ENCODE measurements at regions not wholly inside any gene's neighbourhood (a gene's known extent, or its start where the extent isn't known, plus 50 kb on each side); places are given as distances from the start of the nearest gene placed in this dataset.

- Histone ChIP-seq H3K4me3 (ENCODE audit: low read length) (no peak overlapping the region), H3K9me3 (ENCODE audit: insufficient read depth, low read depth, low read length) (no peaks in the 10 kb centered on the region; the same call in 1 of the 2 replicates), H3K27me3 (ENCODE audit: insufficient read depth, low read length) (no peaks in the 10 kb centered on the region), H3K27ac (ENCODE audit: low read depth, low read length) (no peak overlapping the region), H3K36me3 (ENCODE audit: insufficient read depth, low read length) (no peaks in the 10 kb centered on the region), H3K9ac (ENCODE audit: low read depth, low read length) (no peak overlapping the region), H3K4me1 (ENCODE audit: insufficient read depth, low read length) (no peaks in the 10 kb centered on the region)
- 93% methylated on average over 5 of the region's 5 CpGs for WGBS
Observed at GRCh38 chr4:178322524-178323183, 880.4 kb upstream of the AGA start.

- Histone ChIP-seq H3K27me3 (ENCODE audit: insufficient read depth, low read length) (no peaks in the 10 kb centered on the region), H3K9me3 (ENCODE audit: insufficient read depth, low read depth, low read length) (0 out of 2 replicates have a peak, but pooled peaks cover 6% of the 10 kb centered on the region), H3K4me1 (ENCODE audit: insufficient read depth, low read length) (no peaks in the 10 kb centered on the region), H3K36me3 (ENCODE audit: insufficient read depth, low read length) (no peaks in the 10 kb centered on the region), H3K9ac (ENCODE audit: low read depth, low read length) (no peak overlapping the region), H3K4me3 (ENCODE audit: low read length) (no peak overlapping the region), H3K27ac (ENCODE audit: low read depth, low read length) (no peak overlapping the region)
- WGBS = 91% methylated on average over 3 of the region's 3 CpGs
Observed at GRCh38 chr4:178329226-178329872, 887.1 kb upstream of the AGA start.

GRCh38 chr4:178333355-178333754 lies 891.1 kb upstream of the AGA start:
- no peaks in the 10 kb centered on the region for H3K4me1 ChIP-seq (ENCODE audit: insufficient read depth, low read length)
- WGBS = 100% methylated on average over 2 of the region's 4 CpGs
- no peaks in the 10 kb centered on the region for H3K27me3 ChIP-seq (ENCODE audit: insufficient read depth, low read length)
- H3K9me3 ChIP-seq (ENCODE audit: insufficient read depth, low read depth, low read length) = 0 out of 2 replicates have a peak, but pooled peaks cover 6% of the 10 kb centered on the region
- H3K4me3 ChIP-seq (ENCODE audit: low read length) = no peak overlapping the region
- no peak overlapping the region for H3K9ac ChIP-seq (ENCODE audit: low read depth, low read length)
- no peaks in the 10 kb centered on the region for H3K36me3 ChIP-seq (ENCODE audit: insufficient read depth, low read length)
- H3K27ac ChIP-seq (ENCODE audit: low read depth, low read length) = no peak overlapping the region

- Histone ChIP-seq H3K9me3 (ENCODE audit: insufficient read depth, low read depth, low read length) (no peaks in the 10 kb centered on the region), H3K4me1 (ENCODE audit: insufficient read depth, low read length) (no peaks in the 10 kb centered on the region), H3K9ac (ENCODE audit: low read depth, low read length) (no peak overlapping the region), H3K27ac (ENCODE audit: low read depth, low read length) (no peak overlapping the region), H3K27me3 (ENCODE audit: insufficient read depth, low read length) (no peaks in the 10 kb centered on the region), H3K4me3 (ENCODE audit: low read length) (no peak overlapping the region), H3K36me3 (ENCODE audit: insufficient read depth, low read length) (no peaks in the 10 kb centered on the region)
Observed at GRCh38 chr4:178339769-178340168, 897.5 kb upstream of the AGA start.

- Histone ChIP-seq H3K36me3 (ENCODE audit: insufficient read depth, low read length) (no peaks in the 10 kb centered on the region), H3K9ac (ENCODE audit: low read depth, low read length) (no peak overlapping the region), H3K27me3 (ENCODE audit: insufficient read depth, low read length) (no peaks in the 10 kb centered on the region), H3K27ac (ENCODE audit: low read depth, low read length) (no peak overlapping the region), H3K4me1 (ENCODE audit: insufficient read depth, low read length) (no peaks in the 10 kb centered on the region), H3K9me3 (ENCODE audit: insufficient read depth, low read depth, low read length) (no peaks in the 10 kb centered on the region), H3K4me3 (ENCODE audit: low read length) (no peak overlapping the region)
- WGBS = 93% methylated on average over 7 of the region's 7 CpGs
Observed at GRCh38 chr4:178340468-178340867, 898.2 kb upstream of the AGA start.

- Histone ChIP-seq H3K9me3 (ENCODE audit: insufficient read depth, low read depth, low read length) (no peaks in the 10 kb centered on the region), H3K36me3 (ENCODE audit: insufficient read depth, low read length) (no peaks in the 10 kb centered on the region), H3K27me3 (ENCODE audit: insufficient read depth, low read length) (no peaks in the 10 kb centered on the region), H3K4me1 (ENCODE audit: insufficient read depth, low read length) (no peaks in the 10 kb centered on the region), H3K4me3 (ENCODE audit: low read length) (no peak overlapping the region), H3K27ac (ENCODE audit: low read depth, low read length) (no peak overlapping the region), H3K9ac (ENCODE audit: low read depth, low read length) (no peak overlapping the region)
Observed at GRCh38 chr4:178344096-178344495, 901.9 kb upstream of the AGA start.

- Histone ChIP-seq H3K4me3 (ENCODE audit: low read length) (no peak overlapping the region), H3K4me1 (ENCODE audit: insufficient read depth, low read length) (no peaks in the 10 kb centered on the region), H3K9ac (ENCODE audit: low read depth, low read length) (no peak overlapping the region), H3K27me3 (ENCODE audit: insufficient read depth, low read length) (no peaks in the 10 kb centered on the region), H3K27ac (ENCODE audit: low read depth, low read length) (no peak overlapping the region), H3K9me3 (ENCODE audit: insufficient read depth, low read depth, low read length) (no peaks in the 10 kb centered on the region), H3K36me3 (ENCODE audit: insufficient read depth, low read length) (no peaks in the 10 kb centered on the region)
Observed at GRCh38 chr4:178347111-178347510, 904.9 kb upstream of the AGA start.

- no peak overlapping the region for H3K27ac ChIP-seq (ENCODE audit: low read depth, low read length)
- H3K4me1 ChIP-seq (ENCODE audit: insufficient read depth, low read length) = no peaks in the 10 kb centered on the region
- H3K9me3 ChIP-seq (ENCODE audit: insufficient read depth, low read depth, low read length) = no peaks in the 10 kb centered on the region
- no peak overlapping the region for H3K9ac ChIP-seq (ENCODE audit: low read depth, low read length)
- 99% methylated on average over 4 of the region's 4 CpGs for WGBS
- no peaks in the 10 kb centered on the region for H3K27me3 ChIP-seq (ENCODE audit: insufficient read depth, low read length)
- no peak overlapping the region for H3K4me3 ChIP-seq (ENCODE audit: low read length)
- H3K36me3 ChIP-seq (ENCODE audit: insufficient read depth, low read length) = no peaks in the 10 kb centered on the region
Observed at GRCh38 chr4:178349601-178350000, 907.4 kb upstream of the AGA start.

GRCh38 chr4:178351185-178351584 lies 908.9 kb upstream of the AGA start:
- no peaks in the 10 kb centered on the region for H3K4me1 ChIP-seq (ENCODE audit: insufficient read depth, low read length)
- no peaks in the 10 kb centered on the region for H3K36me3 ChIP-seq (ENCODE audit: insufficient read depth, low read length)
- H3K27me3 ChIP-seq (ENCODE audit: insufficient read depth, low read length) = no peaks in the 10 kb centered on the region
- H3K9ac ChIP-seq (ENCODE audit: low read depth, low read length) = no peak overlapping the region
- H3K27ac ChIP-seq (ENCODE audit: low read depth, low read length) = no peak overlapping the region
- no peaks in the 10 kb centered on the region for H3K9me3 ChIP-seq (ENCODE audit: insufficient read depth, low read depth, low read length)
- H3K4me3 ChIP-seq (ENCODE audit: low read length) = no peak overlapping the region

GRCh38 chr4:178356725-178357124 lies 914.5 kb upstream of the AGA start:
- Histone ChIP-seq H3K36me3 (ENCODE audit: insufficient read depth, low read length) (no peaks in the 10 kb centered on the region), H3K27me3 (ENCODE audit: insufficient read depth, low read length) (no peaks in the 10 kb centered on the region), H3K4me3 (ENCODE audit: low read length) (no peak overlapping the region), H3K27ac (ENCODE audit: low read depth, low read length) (no peak overlapping the region), H3K4me1 (ENCODE audit: insufficient read depth, low read length) (no peaks in the 10 kb centered on the region), H3K9ac (ENCODE audit: low read depth, low read length) (no peak overlapping the region), H3K9me3 (ENCODE audit: insufficient read depth, low read depth, low read length) (no peaks in the 10 kb centered on the region)
- 100% methylated on average over 2 of the region's 2 CpGs for WGBS

- no peaks in the 10 kb centered on the region for H3K9me3 ChIP-seq (ENCODE audit: insufficient read depth, low read depth, low read length)
- H3K36me3 ChIP-seq (ENCODE audit: insufficient read depth, low read length) = no peaks in the 10 kb centered on the region
- no peak overlapping the region for H3K9ac ChIP-seq (ENCODE audit: low read depth, low read length)
- no peak overlapping the region for H3K27ac ChIP-seq (ENCODE audit: low read depth, low read length)
- H3K4me1 ChIP-seq (ENCODE audit: insufficient read depth, low read length) = peaks cover 3% of the 10 kb centered on the region; the same call in 1 of the 2 replicates
- H3K27me3 ChIP-seq (ENCODE audit: insufficient read depth, low read length) = no peaks in the 10 kb centered on the region
- WGBS = 100% methylated on average over 1 of the region's 2 CpGs
- no peak overlapping the region for H3K4me3 ChIP-seq (ENCODE audit: low read length)
Observed at GRCh38 chr4:178385481-178385880, 943.2 kb upstream of the AGA start.

- H3K9me3 ChIP-seq (ENCODE audit: insufficient read depth, low read depth, low read length) = no peaks in the 10 kb centered on the region
- 98% methylated on average over 2 of the region's 2 CpGs for whole genome bisulfite sequencing
- no peak overlapping the region for H3K9ac ChIP-seq (ENCODE audit: low read depth, low read length)
- no peaks in the 10 kb centered on the region for H3K36me3 ChIP-seq (ENCODE audit: insufficient read depth, low read length)
- no peaks in the 10 kb centered on the region for H3K27me3 ChIP-seq (ENCODE audit: insufficient read depth, low read length)
- no peak overlapping the region for H3K27ac ChIP-seq (ENCODE audit: low read depth, low read length)
- no peak overlapping the region for H3K4me3 ChIP-seq (ENCODE audit: low read length)
- H3K4me1 ChIP-seq (ENCODE audit: insufficient read depth, low read length) = no peaks in the 10 kb centered on the region
Observed at GRCh38 chr4:178387756-178388155, 945.5 kb upstream of the AGA start.

All from HUES64 (cell line).